Epithelial cell of esophagus (primary cell): ENCODE measurements at regions not wholly inside any gene's neighbourhood (a gene's known extent, or its start where the extent isn't known, plus 50 kb on each side); places are given as distances from the start of the nearest gene placed in this dataset.

Experiments used
- DNase-seq: peaks from one replicate; pipeline ENCODE4 v3.0.0; 2010; ENCODE audit warnings: low read depth
- H3K4me3 ChIP-seq: 2 replicates; pipeline ENCODE4 v1.5.1; 2011; ENCODE audit warnings: mild to moderate bottlenecking, low read length, control low read depth
- TF ChIP-seq, protein P1 (sequence below): IDR thresholded peaks from 2 replicates; pipeline ENCODE4 v1.5.1; 2011; ENCODE audit warnings: low read depth, mild to moderate bottlenecking, low read length, control low read depth, inconsistent platforms; ENCODE audit not compliant: insufficient read depth; ENCODE audit errors: missing control alignments

DNA sequence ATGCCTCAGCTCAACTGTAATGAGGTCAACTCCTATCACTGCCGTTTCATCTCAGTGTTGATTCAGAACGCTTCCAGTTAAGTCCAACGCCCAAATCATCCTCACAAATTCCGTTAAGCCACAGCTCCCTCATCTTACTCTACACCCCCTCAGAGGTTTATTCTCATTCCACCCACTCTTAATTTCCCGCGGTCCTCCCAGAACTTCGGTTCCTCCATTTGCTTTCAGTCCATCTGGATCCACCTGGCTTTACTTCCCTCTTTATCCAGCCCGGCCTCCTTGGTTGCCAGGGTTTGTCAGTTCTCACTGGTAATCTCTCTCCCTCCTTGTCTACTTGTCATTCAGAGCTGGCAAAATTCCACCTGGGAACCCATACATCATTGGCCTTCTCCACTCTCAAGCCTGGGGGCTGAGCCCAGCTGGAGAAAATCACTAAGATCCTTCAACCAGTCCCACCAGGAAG is 51.3 kb upstream of the RUNX1 start:
- DNase-seq = no peak
- no peak overlapping the region for H3K4me3 ChIP-seq
- TF ChIP-seq, protein P1, sequence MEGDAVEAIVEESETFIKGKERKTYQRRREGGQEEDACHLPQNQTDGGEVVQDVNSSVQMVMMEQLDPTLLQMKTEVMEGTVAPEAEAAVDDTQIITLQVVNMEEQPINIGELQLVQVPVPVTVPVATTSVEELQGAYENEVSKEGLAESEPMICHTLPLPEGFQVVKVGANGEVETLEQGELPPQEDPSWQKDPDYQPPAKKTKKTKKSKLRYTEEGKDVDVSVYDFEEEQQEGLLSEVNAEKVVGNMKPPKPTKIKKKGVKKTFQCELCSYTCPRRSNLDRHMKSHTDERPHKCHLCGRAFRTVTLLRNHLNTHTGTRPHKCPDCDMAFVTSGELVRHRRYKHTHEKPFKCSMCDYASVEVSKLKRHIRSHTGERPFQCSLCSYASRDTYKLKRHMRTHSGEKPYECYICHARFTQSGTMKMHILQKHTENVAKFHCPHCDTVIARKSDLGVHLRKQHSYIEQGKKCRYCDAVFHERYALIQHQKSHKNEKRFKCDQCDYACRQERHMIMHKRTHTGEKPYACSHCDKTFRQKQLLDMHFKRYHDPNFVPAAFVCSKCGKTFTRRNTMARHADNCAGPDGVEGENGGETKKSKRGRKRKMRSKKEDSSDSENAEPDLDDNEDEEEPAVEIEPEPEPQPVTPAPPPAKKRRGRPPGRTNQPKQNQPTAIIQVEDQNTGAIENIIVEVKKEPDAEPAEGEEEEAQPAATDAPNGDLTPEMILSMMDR = no peak

DNA sequence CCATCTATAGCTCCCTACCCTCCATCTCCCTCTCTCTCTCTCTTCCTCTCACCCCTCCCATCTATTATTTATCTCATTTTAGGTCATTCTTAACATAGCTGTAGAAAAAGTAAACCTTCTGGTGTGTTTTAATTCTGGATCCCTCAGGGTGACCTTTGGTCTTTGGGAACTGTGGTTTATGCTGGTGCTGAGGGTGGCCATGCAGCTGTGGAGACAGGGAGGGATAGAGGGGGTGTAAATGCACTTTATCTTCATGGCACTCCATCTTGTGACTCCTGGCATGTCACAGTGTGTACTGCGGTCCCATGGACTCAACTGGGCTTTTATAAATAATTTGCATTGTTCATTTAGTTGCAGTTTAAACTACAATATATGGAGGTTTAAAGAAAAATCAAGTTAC is 50.2 kb upstream of the RUNX1 start:
- H3K4me3 ChIP-seq = no peak overlapping the region
- TF ChIP-seq, protein P1 = no peak
- DNase-seq = no peak
